ENCODE measurements at regions not wholly inside any gene's neighbourhood (a gene's known extent, or its start where the extent isn't known, plus 50 kb on each side); places are given as distances from the start of the nearest gene placed in this dataset.

DNA sequence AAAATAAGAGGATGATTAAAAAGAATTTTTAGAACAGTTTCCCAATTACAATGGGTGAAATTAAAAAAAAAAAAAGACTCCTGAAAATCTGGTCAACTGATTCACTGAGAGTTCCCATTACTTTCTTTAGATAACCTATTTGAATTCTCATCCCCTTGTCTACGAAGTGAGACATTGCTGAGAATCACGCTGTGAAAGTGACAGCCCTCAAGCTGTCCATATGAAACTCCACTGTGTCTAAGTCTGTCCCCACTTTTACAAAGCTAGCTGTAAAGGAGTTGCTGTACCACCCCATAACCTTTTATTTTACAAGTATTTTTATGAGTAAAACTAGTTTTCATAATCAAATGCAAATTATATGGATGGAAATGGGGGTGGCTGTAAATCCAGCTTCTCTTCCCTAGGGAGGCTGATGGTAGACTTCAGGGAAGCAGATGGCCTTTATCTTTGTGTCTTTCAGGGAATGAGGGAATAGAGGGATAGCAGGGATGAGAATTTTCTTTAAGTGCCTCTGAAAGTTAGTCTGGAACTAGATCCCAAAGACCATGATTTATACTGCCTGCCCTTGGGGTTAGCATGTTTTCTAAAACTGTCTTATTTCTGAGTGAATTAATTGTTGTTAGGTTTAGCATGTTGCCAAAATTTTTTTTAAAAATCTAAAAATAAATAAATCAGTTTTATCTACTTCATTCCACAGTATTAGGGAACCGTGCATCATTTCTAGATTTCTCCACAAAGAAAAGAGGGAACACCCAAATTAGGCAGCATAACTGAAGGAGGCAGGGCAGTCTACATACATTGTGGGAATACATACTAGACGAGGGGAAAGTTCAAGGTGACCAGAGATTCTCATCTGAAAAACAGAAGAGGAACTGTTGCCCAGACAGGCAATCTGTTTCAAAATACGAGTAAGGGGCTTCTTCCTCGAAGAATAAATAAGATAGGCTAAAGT is 1219.1 kb downstream of the UQCRFS1 start:
- TF ChIP-seq, protein P1, sequence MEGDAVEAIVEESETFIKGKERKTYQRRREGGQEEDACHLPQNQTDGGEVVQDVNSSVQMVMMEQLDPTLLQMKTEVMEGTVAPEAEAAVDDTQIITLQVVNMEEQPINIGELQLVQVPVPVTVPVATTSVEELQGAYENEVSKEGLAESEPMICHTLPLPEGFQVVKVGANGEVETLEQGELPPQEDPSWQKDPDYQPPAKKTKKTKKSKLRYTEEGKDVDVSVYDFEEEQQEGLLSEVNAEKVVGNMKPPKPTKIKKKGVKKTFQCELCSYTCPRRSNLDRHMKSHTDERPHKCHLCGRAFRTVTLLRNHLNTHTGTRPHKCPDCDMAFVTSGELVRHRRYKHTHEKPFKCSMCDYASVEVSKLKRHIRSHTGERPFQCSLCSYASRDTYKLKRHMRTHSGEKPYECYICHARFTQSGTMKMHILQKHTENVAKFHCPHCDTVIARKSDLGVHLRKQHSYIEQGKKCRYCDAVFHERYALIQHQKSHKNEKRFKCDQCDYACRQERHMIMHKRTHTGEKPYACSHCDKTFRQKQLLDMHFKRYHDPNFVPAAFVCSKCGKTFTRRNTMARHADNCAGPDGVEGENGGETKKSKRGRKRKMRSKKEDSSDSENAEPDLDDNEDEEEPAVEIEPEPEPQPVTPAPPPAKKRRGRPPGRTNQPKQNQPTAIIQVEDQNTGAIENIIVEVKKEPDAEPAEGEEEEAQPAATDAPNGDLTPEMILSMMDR (IDR thresholded peaks at IDR 0.05; ENCODE audit: extremely low read depth in 1 of 2, insufficient read depth in 1 of 2, low read depth in 1 of 2, low read length in 2 of 2): no peak
- TF ChIP-seq EZH2 (IDR thresholded peaks at IDR 0.05; ENCODE audit: borderline replicate concordance, low read depth, low read length, severe bottlenecking): no peak
- TF ChIP-seq JUN (IDR thresholded peaks at IDR 0.05; ENCODE audit: borderline replicate concordance, insufficient read depth, insufficient read length, low read depth): no peak
- no peak for TF ChIP-seq POLR2A (IDR thresholded peaks at IDR 0.05; ENCODE audit: low read depth, low read length)
- TF ChIP-seq, protein P2, sequence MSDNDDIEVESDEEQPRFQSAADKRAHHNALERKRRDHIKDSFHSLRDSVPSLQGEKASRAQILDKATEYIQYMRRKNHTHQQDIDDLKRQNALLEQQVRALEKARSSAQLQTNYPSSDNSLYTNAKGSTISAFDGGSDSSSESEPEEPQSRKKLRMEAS (IDR thresholded peaks at IDR 0.05; ENCODE audit: insufficient read depth, insufficient read length): no peak
- TF ChIP-seq POLR2AphosphoS5 (IDR thresholded peaks at IDR 0.05; ENCODE audit: insufficient read depth, low read depth, low read length): no peak
- no peak for TF ChIP-seq MYC (IDR thresholded peaks at IDR 0.05; ENCODE audit: low read depth, low read length)
- no peak for TF ChIP-seq GATA2 (IDR thresholded peaks at IDR 0.05; ENCODE audit: insufficient read depth, insufficient read length, low read depth, low read length)

Data from endothelial cell of umbilical vein (primary cell).